Brain microvascular endothelial cell (primary cell): ENCODE measurements at regions not wholly inside any gene's neighbourhood (a gene's known extent, or its start where the extent isn't known, plus 50 kb on each side); places are given as distances from the start of the nearest gene placed in this dataset.

Experiments used
- DNase-seq: peaks from one replicate; pipeline ENCODE4 v3.0.0-alpha.2; 2020
- H3K27ac ChIP-seq: fragments of 250-450 bp; sonication (Bioruptor Pico); 2 replicates; pipeline ENCODE4 v1.5.1; 2020; ENCODE audit warnings: mild to moderate bottlenecking, moderate library complexity
- H3K27me3 ChIP-seq: fragments of 250-450 bp; sonication (Bioruptor Pico); replicated peaks from 2 replicates; pipeline ENCODE4 v1.5.1; 2020; ENCODE audit warnings: mild to moderate bottlenecking
- H3K36me3 ChIP-seq: fragments of 250-450 bp; sonication (Bioruptor Pico); replicated peaks from 2 replicates; pipeline ENCODE4 v1.5.1; 2020; ENCODE audit warnings: mild to moderate bottlenecking
- H3K4me3 ChIP-seq: 2 replicates; pipeline ENCODE4 v1.5.1; 2011; ENCODE audit warnings: low read depth, mild to moderate bottlenecking, control low read depth, low read length, moderate library complexity
- CTCF ChIP-seq: IDR thresholded peaks from 2 replicates; pipeline ENCODE4 v1.5.1; 2011; ENCODE audit warnings: low read depth, mild to moderate bottlenecking, moderate library complexity, low read length, control low read depth, inconsistent platforms; ENCODE audit errors: missing control alignments
- in situ Hi-C: cut with HindIII; loops from 2 replicates; pipeline ENCODE4 v1.10.0; 2017; ENCODE audit warnings: low sequenced_read_pairs, low pct_ligation_motif_present

GRCh38 chr15:81758818-81759284 lies 287.0 kb downstream of the MEX3B start:
- no peaks in the 10 kb centered on the region for H3K27me3 ChIP-seq
- in situ Hi-C loops, result no loop called here
- no peak for TF ChIP-seq CTCF
- H3K27ac ChIP-seq, result no peak overlapping the region
- H3K36me3 ChIP-seq, result no peaks in the 10 kb centered on the region
- H3K4me3 ChIP-seq, result no peak overlapping the region
- DNase-seq, result no peak

- no peak for TF ChIP-seq CTCF
- in situ Hi-C loops, result no loop called here
- H3K27me3 ChIP-seq, result no peaks in the 10 kb centered on the region
- H3K36me3 ChIP-seq, result no peaks in the 10 kb centered on the region
- no peak overlapping the region for H3K27ac ChIP-seq
- no peak for DNase-seq
- no peak overlapping the region for H3K4me3 ChIP-seq
Measured at GRCh38 chr15:81755626-81756025, 290.2 kb downstream of the MEX3B start.

GRCh38 chr15:81754078-81754477 lies 291.7 kb downstream of the MEX3B start:
- no peak overlapping the region for H3K4me3 ChIP-seq
- H3K27me3 ChIP-seq, result no peaks in the 10 kb centered on the region
- in situ Hi-C loops, result no loop called here
- no peak for TF ChIP-seq CTCF
- no peaks in the 10 kb centered on the region for H3K36me3 ChIP-seq
- no peak overlapping the region for H3K27ac ChIP-seq
- no peak for DNase-seq

- H3K4me3 ChIP-seq, result no peak overlapping the region
- H3K27ac ChIP-seq, result no peak overlapping the region
- peak; percentile 28 for TF ChIP-seq CTCF
- no peaks in the 10 kb centered on the region for H3K27me3 ChIP-seq
- in situ Hi-C loops, result no loop called here
- no peaks in the 10 kb centered on the region for H3K36me3 ChIP-seq
- no peak for DNase-seq
Measured at GRCh38 chr15:81752974-81753373, 292.8 kb downstream of the MEX3B start.

- TF ChIP-seq CTCF, result no peak
- Histone ChIP-seq H3K27me3 (no peaks in the 10 kb centered on the region), H3K36me3 (no peaks in the 10 kb centered on the region), H3K4me3 (no peak overlapping the region), H3K27ac (no peak overlapping the region)
- peak; percentile 22 for DNase-seq
- in situ Hi-C loops, result no loop called here
Measured at GRCh38 chr15:81752546-81752942, 293.3 kb downstream of the MEX3B start.

GRCh38 chr15:81751816-81752545 lies 293.8 kb downstream of the MEX3B start:
- TF ChIP-seq CTCF, result no peak
- Histone ChIP-seq H3K27me3 (no peaks in the 10 kb centered on the region), H3K27ac (no peak overlapping the region), H3K4me3 (no peak overlapping the region), H3K36me3 (no peaks in the 10 kb centered on the region)
- no peak for DNase-seq
- in situ Hi-C loops, result no loop called here
